ENCODE measurements at regions not wholly inside any gene's neighbourhood (a gene's known extent, or its start where the extent isn't known, plus 50 kb on each side); places are given as distances from the start of the nearest gene placed in this dataset.

GRCh38 chr2:235264512-235264911, 229.3 kb upstream of the AGAP1 start:
- H3K9me3 Mint-ChIP-seq (ENCODE audit: low read depth), result no peaks in the 10 kb centered on the region
- no peak overlapping the region for H3K27ac Mint-ChIP-seq
- no peaks in the 10 kb centered on the region for H3K4me1 Mint-ChIP-seq (ENCODE audit: low read depth)
- H3K4me3 Mint-ChIP-seq, result no peak overlapping the region
- H3K27me3 Mint-ChIP-seq, result peaks cover 38% of the 10 kb centered on the region
- H3K36me3 Mint-ChIP-seq, result no peaks in the 10 kb centered on the region

DNA sequence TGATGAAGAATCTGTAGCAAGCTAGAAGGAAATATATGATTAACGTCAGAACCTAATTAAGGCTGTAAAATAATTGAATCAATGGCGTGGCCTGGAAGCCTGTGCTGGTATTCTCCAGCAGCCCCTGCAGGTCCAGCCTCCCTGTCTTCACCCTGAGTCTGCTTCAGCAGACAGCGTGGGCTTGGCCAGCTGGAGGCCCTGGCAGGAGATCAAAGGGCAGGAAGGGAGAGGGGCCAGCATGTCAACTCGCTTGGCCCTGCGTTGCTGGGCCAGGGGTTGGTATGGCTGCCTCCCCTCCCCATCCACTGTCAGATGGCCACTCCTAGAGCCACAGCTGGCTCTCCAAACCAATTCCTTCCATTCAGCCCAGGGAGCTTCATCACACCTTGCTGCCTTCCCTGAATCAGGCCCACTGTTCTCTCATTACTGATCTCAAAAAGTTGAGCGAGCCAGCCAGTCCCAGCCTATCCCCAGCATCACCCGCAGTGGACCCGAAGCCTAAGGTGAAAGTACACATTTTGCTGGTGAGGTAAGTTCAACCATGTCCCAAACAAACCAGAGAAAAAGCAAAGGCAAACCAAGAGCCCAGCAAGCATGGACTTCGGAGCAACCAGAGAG, 228.4 kb upstream of the AGAP1 start:
- Mint-ChIP-seq H3K9me3 (ENCODE audit: low read depth) (no peaks in the 10 kb centered on the region), H3K4me3 (no peak overlapping the region), H3K36me3 (no peaks in the 10 kb centered on the region), H3K27ac (no peak overlapping the region), H3K27me3 (peaks cover 42% of the 10 kb centered on the region), H3K4me1 (ENCODE audit: low read depth) (peaks cover under 1% of the 10 kb centered on the region)

- H3K27me3 Mint-ChIP-seq, result peaks cover 50% of the 10 kb centered on the region
- H3K4me1 Mint-ChIP-seq (ENCODE audit: low read depth), result peaks cover 6% of the 10 kb centered on the region
- no peaks in the 10 kb centered on the region for H3K9me3 Mint-ChIP-seq (ENCODE audit: low read depth)
These were observed 226.6 kb upstream of the AGAP1 start for GRCh38 chr2:235267251-235267650.

DNA sequence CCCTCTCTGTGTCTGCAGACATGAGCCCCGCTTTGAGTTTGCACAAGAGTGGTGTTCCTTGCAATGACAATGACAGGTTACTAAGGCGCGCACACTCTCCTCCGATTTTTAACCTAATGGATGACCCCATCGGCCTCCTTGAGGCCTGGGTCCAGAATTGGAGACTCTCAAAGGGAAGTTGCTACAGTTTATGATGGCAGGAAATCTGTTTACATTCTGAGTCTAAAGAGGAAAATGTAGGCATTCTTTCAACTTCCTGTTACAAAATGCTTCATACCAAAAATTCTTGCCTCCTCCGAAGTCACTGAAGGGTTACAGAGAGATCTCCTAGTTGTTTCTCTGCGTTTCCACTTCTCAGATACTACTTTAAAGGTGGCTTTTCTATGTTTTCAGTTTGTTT, 225.3 kb upstream of the AGAP1 start:
- Mint-ChIP-seq H3K27ac (no peak overlapping the region), H3K4me3 (no peak overlapping the region), H3K9me3 (ENCODE audit: low read depth) (no peaks in the 10 kb centered on the region), H3K36me3 (no peaks in the 10 kb centered on the region), H3K27me3 (peaks cover 54% of the 10 kb centered on the region), H3K4me1 (ENCODE audit: low read depth) (peaks cover 6% of the 10 kb centered on the region)

More at GRCh38 chr2:235267251-235267650, 226.6 kb upstream of the AGAP1 start:
- H3K4me3 Mint-ChIP-seq, result no peak overlapping the region
- no peak overlapping the region for H3K27ac Mint-ChIP-seq
- no peaks in the 10 kb centered on the region for H3K36me3 Mint-ChIP-seq

- Mint-ChIP-seq H3K4me1 (ENCODE audit: low read depth) (peaks cover 6% of the 10 kb centered on the region), H3K27ac (no peak overlapping the region), H3K27me3 (peaks cover 57% of the 10 kb centered on the region)
These were observed 223.6 kb upstream of the AGAP1 start for GRCh38 chr2:235270291-235270690.

GRCh38 chr2:235270956-235271355, 222.9 kb upstream of the AGAP1 start:
- Mint-ChIP-seq H3K4me3 (no peak overlapping the region), H3K4me1 (ENCODE audit: low read depth) (peaks cover 6% of the 10 kb centered on the region), H3K27ac (peak overlapping the region; percentile 58), H3K9me3 (ENCODE audit: low read depth) (peaks cover 6% of the 10 kb centered on the region), H3K27me3 (peaks cover 58% of the 10 kb centered on the region), H3K36me3 (no peaks in the 10 kb centered on the region)

More at GRCh38 chr2:235270291-235270690, 223.6 kb upstream of the AGAP1 start:
- no peak overlapping the region for H3K4me3 Mint-ChIP-seq
- peaks cover 6% of the 10 kb centered on the region for H3K9me3 Mint-ChIP-seq (ENCODE audit: low read depth)
- no peaks in the 10 kb centered on the region for H3K36me3 Mint-ChIP-seq

GRCh38 chr2:235271936-235272335, 221.9 kb upstream of the AGAP1 start:
- H3K27ac Mint-ChIP-seq, result no peak overlapping the region

GRCh38 chr2:235274023-235274422, 219.8 kb upstream of the AGAP1 start:
- peaks cover 6% of the 10 kb centered on the region for H3K4me1 Mint-ChIP-seq (ENCODE audit: low read depth)
- H3K9me3 Mint-ChIP-seq (ENCODE audit: low read depth), result peaks cover 6% of the 10 kb centered on the region
- no peaks in the 10 kb centered on the region for H3K36me3 Mint-ChIP-seq
- no peak overlapping the region for H3K27ac Mint-ChIP-seq
- H3K4me3 Mint-ChIP-seq, result no peak overlapping the region
- H3K27me3 Mint-ChIP-seq, result peaks cover 39% of the 10 kb centered on the region

More at GRCh38 chr2:235271936-235272335, 221.9 kb upstream of the AGAP1 start:
- no peaks in the 10 kb centered on the region for H3K36me3 Mint-ChIP-seq
- peaks cover 6% of the 10 kb centered on the region for H3K4me1 Mint-ChIP-seq (ENCODE audit: low read depth)
- no peak overlapping the region for H3K4me3 Mint-ChIP-seq
- H3K27me3 Mint-ChIP-seq, result peaks cover 55% of the 10 kb centered on the region
- H3K9me3 Mint-ChIP-seq (ENCODE audit: low read depth), result peaks cover 6% of the 10 kb centered on the region

DNA sequence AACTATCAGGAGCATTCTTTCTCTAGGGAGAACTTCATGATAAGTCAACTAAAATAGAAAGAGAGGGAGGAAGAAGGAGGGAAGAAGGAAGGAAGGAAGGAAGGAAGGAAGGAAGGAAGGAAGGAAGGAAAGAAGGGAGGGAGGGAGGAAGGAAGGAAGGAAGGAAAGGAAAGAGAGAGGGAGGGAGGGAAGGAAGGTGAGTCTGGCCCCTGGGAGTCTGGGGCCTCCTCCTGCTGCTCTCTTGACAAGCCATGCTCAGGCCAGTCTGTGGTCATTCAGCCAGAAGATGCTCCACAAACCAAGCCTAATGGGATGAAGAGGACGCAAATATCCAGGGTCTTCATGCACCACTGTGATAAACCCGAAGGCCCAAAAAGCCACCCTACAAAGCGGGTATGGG, 216.4 kb upstream of the AGAP1 start:
- Mint-ChIP-seq H3K27ac (no peak overlapping the region), H3K36me3 (no peaks in the 10 kb centered on the region), H3K4me3 (no peak overlapping the region), H3K27me3 (peaks cover 17% of the 10 kb centered on the region), H3K9me3 (ENCODE audit: low read depth) (peaks cover 6% of the 10 kb centered on the region), H3K4me1 (ENCODE audit: low read depth) (no peaks in the 10 kb centered on the region)

DNA sequence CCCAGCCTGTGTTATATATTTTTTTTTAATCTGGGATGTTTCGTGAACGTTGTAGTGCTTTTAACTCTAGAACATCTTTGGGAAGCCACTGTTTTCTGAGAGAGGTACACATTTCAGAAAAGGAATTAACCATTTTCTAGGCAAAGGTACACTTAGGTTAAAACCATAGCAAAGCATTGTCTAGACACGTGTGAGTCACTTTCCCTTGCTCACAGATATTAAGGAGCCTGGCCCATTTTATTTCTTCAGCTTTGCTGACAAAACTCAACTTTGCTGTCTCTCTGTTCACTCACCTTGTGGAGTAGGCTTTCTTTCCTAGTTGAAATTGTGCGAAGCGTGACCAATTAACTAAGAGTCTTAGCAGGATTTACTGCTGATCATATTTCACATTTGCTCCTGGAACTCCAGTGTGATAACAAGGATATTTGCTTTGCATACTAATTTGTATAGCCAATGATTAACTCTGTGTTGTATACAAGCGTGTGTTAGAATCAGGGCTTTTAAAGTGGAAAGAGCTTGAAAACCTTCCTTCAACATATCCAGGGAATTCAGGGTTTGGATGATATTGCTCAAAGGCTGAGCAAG, 215.0 kb upstream of the AGAP1 start:
- H3K27ac Mint-ChIP-seq, result no peak overlapping the region
- no peaks in the 10 kb centered on the region for H3K4me1 Mint-ChIP-seq (ENCODE audit: low read depth)
- no peak overlapping the region for H3K4me3 Mint-ChIP-seq
- H3K36me3 Mint-ChIP-seq, result no peaks in the 10 kb centered on the region
- peaks cover 13% of the 10 kb centered on the region for H3K27me3 Mint-ChIP-seq
- peaks cover 6% of the 10 kb centered on the region for H3K9me3 Mint-ChIP-seq (ENCODE audit: low read depth)

DNA sequence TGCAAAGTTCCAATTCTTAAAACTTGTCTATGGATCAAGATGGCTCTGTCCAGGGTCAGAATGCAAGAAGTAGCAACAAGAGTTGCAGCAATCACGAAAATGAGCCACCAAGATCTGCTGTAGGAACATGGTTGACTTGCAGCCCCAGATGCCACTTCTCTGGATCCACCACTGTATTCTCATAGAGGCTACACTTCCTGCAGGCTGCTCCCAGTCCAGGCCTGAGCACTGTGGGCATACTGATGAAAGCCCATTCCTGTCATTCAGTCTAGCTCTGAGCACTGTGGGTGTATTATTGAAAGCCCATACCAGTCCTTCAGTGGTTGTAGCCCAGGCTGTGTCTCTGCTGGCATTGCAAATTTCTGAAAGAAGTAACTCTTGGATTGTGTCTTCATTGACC, 213.9 kb upstream of the AGAP1 start:
- Mint-ChIP-seq H3K36me3 (no peaks in the 10 kb centered on the region), H3K27me3 (peaks cover 9% of the 10 kb centered on the region), H3K4me1 (ENCODE audit: low read depth) (no peaks in the 10 kb centered on the region), H3K4me3 (no peak overlapping the region), H3K27ac (no peak overlapping the region), H3K9me3 (ENCODE audit: low read depth) (peaks cover 2% of the 10 kb centered on the region)

DNA sequence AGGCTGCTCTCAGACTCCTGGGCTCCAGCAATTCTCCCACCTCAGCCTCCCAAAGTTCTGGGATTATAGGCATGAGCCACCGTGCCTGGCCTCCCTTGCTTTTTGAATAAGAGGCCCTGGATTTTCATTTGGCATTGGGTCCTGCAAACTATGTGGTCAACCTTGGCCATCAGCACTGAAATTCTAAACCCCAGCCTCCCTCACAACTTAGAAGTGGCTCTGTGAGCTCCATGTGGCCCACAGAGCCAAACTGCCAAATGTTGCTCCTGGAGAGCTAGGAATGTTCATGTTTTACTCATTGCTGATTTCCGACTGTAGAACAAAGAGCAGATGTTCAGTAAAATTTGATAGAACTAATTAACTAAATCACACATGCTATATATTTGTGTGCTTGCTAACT, 210.6 kb upstream of the AGAP1 start:
- H3K9me3 Mint-ChIP-seq (ENCODE audit: low read depth), result no peaks in the 10 kb centered on the region
- peaks cover 15% of the 10 kb centered on the region for H3K27me3 Mint-ChIP-seq
- H3K36me3 Mint-ChIP-seq, result no peaks in the 10 kb centered on the region
- H3K4me3 Mint-ChIP-seq, result no peak overlapping the region
- no peak overlapping the region for H3K27ac Mint-ChIP-seq
- H3K4me1 Mint-ChIP-seq (ENCODE audit: low read depth), result no peaks in the 10 kb centered on the region

- H3K27ac Mint-ChIP-seq, result no peak overlapping the region
- H3K27me3 Mint-ChIP-seq, result peaks cover 24% of the 10 kb centered on the region
- H3K4me3 Mint-ChIP-seq, result no peak overlapping the region
- H3K36me3 Mint-ChIP-seq, result no peaks in the 10 kb centered on the region
- no peaks in the 10 kb centered on the region for H3K9me3 Mint-ChIP-seq (ENCODE audit: low read depth)
- no peaks in the 10 kb centered on the region for H3K4me1 Mint-ChIP-seq (ENCODE audit: low read depth)
These were observed 207.0 kb upstream of the AGAP1 start for GRCh38 chr2:235286622-235287374.

- Mint-ChIP-seq H3K9me3 (ENCODE audit: low read depth) (no peaks in the 10 kb centered on the region), H3K36me3 (no peaks in the 10 kb centered on the region), H3K4me1 (ENCODE audit: low read depth) (no peaks in the 10 kb centered on the region), H3K27ac (no peak overlapping the region), H3K27me3 (peaks cover 24% of the 10 kb centered on the region), H3K4me3 (no peak overlapping the region)
These were observed 206.5 kb upstream of the AGAP1 start for GRCh38 chr2:235287375-235287733.

DNA sequence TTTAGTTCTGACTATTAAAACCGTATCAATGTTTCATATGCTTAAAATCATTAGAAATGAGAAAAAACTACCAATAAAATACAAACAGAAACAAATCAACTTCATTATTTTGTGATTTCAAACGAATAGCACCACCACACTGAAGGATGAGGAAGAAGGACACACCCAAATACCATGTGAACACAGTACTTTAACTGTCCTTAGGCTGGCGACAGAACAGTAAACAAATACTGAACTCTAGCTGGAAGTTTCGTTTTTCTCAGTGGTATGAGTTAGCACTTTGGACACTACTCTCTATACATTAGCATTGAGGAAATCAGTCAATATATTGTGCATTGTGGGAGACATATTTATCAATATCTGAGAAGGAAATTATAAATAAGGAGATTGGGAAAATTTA, 202.4 kb upstream of the AGAP1 start:
- Mint-ChIP-seq H3K4me1 (ENCODE audit: low read depth) (no peaks in the 10 kb centered on the region), H3K4me3 (no peak overlapping the region), H3K27me3 (peaks cover 20% of the 10 kb centered on the region), H3K36me3 (no peaks in the 10 kb centered on the region), H3K27ac (no peak overlapping the region), H3K9me3 (ENCODE audit: low read depth) (no peaks in the 10 kb centered on the region)
